OCI-LY7 (cell line): ENCODE measurements at regions not wholly inside any gene's neighbourhood (a gene's known extent, or its start where the extent isn't known, plus 50 kb on each side); places are given as distances from the start of the nearest gene placed in this dataset.

Experiments
- BruUV-seq: library from RNA; stranded (reverse); fragments of 400-500 nt; replicated peaks from 2 replicates; lab custom pipeline; 2021; lab: Mats Ljungman, UMichigan
- CTCF ChIA-PET: fragments of 300-600 bp; sonication (Branson Sonifier 250); formaldehyde crosslinking; loops from one replicate; lab custom pipeline; 2022; ENCODE audit warnings: antibody characterized with exemption; ENCODE audit not compliant: unreplicated experiment; lab: Charles Lee
- POLR2A ChIA-PET: fragments of 300-600 bp; sonication (Branson Sonifier 250); formaldehyde crosslinking; loops from one replicate; lab custom pipeline; 2022; ENCODE audit warnings: antibody characterized with exemption; lab: Charles Lee
- DNase-seq: peaks from one replicate; pipeline ENCODE4 v3.0.0-alpha.2; 2015; ENCODE audit warnings: low spot score
- H2AFZ ChIP-seq: fragments of 200-600 bp; sonication (generic), shearing (Covaris generic); 2 replicates; pipeline ENCODE4 v1.6.1; 2014; ENCODE audit warnings: mild to moderate bottlenecking, antibody characterized with exemption, low read length, moderate library complexity
- H3K27ac ChIP-seq: fragments of 200-600 bp; sonication (generic); 2 replicates; pipeline ENCODE4 v1.5.1; 2014; ENCODE audit warnings: mixed run types, low read depth, mild to moderate bottlenecking, moderate library complexity, low read length, inconsistent platforms; ENCODE audit not compliant: poor library complexity, severe bottlenecking
- H3K36me3 ChIP-seq: fragments of 200-600 bp; sonication (generic); 2 replicates; pipeline ENCODE4 v1.6.1; 2014; ENCODE audit warnings: mild to moderate bottlenecking, antibody characterized with exemption, low read length, moderate library complexity, mixed read lengths; ENCODE audit not compliant: insufficient read depth
- H3K4me1 ChIP-seq: fragments of 200-600 bp; sonication (generic); 2 replicates; pipeline ENCODE4 v1.5.1; 2014; ENCODE audit warnings: mild to moderate bottlenecking, low read length; ENCODE audit not compliant: insufficient read depth, poor library complexity, severe bottlenecking
- H3K4me2 ChIP-seq: fragments of 200-600 bp; sonication (generic); 2 replicates; pipeline ENCODE4 v1.6.1; 2014; ENCODE audit warnings: mild to moderate bottlenecking, low read length
- H3K4me3 ChIP-seq: fragments of 200-600 bp; sonication (generic); 2 replicates; pipeline ENCODE4 v1.5.1; 2014; ENCODE audit warnings: mild to moderate bottlenecking, low read depth, low read length; ENCODE audit not compliant: poor library complexity, severe bottlenecking
- H3K79me2 ChIP-seq: fragments of 200-600 bp; sonication (generic); 2 replicates; pipeline ENCODE4 v1.6.1; 2016; ENCODE audit warnings: low read depth, mild to moderate bottlenecking, low read length, moderate library complexity, mixed read lengths; ENCODE audit not compliant: insufficient read depth
- H3K9me2 ChIP-seq: fragments of 200-600 bp; sonication (generic); 2 replicates; pipeline ENCODE4 v1.6.1; 2016; ENCODE audit warnings: mild to moderate bottlenecking, low read length, mixed read lengths; ENCODE audit not compliant: insufficient read depth
- H3K9me3 ChIP-seq: fragments of 200-600 bp; sonication (generic); 2 replicates; pipeline ENCODE4 v1.6.1; 2014; ENCODE audit warnings: mild to moderate bottlenecking, mixed run types, low read length, mixed read lengths
- H4K20me1 ChIP-seq: fragments of 200-600 bp; sonication (generic); 2 replicates; pipeline ENCODE4 v1.6.1; 2014; ENCODE audit warnings: mild to moderate bottlenecking, antibody characterized with exemption, low read length, moderate library complexity, mixed read lengths; ENCODE audit not compliant: insufficient read depth
- EZH2phosphoT487 ChIP-seq: fragments of 200-600 bp; sonication (generic); IDR thresholded peaks from 2 replicates; pipeline ENCODE4 v1.6.1; 2018; ENCODE audit warnings: low read depth, borderline replicate concordance, mild to moderate bottlenecking, mixed run types, antibody characterized with exemption, low read length, moderate library complexity, mixed read lengths
- intact Hi-C: fragments of 100-400 bp; cut with micrococcal nuclease; formaldehyde crosslinking; loops from one replicate; pipeline ENCODE4 v1.10.0; 2022; ENCODE audit not compliant: unreplicated experiment
- TF ChIP-seq, protein P1 (sequence below): fragments of 200-600 bp; sonication (generic); conservative IDR thresholded peaks from 2 replicates; pipeline ENCODE4 v1.5.1; 2014; ENCODE audit warnings: mild to moderate bottlenecking, antibody characterized with exemption, low read length, moderate library complexity, mixed read lengths

- Histone ChIP-seq H3K36me3 (no peaks in the 10 kb centered on the region), H2AFZ (no peak overlapping the region), H3K79me2 (no peaks in the 10 kb centered on the region), H3K9me2 (no peaks in the 10 kb centered on the region), H4K20me1 (no peaks in the 10 kb centered on the region), H3K9me3 (no peaks in the 10 kb centered on the region), H3K4me2 (no peak overlapping the region), H3K27ac (no peak overlapping the region), H3K4me3 (no peak overlapping the region), H3K4me1 (no peaks in the 10 kb centered on the region)
- ChIA-PET CTCF (no interaction called here), POLR2A (no interaction called here)
- TF ChIP-seq, protein P1, sequence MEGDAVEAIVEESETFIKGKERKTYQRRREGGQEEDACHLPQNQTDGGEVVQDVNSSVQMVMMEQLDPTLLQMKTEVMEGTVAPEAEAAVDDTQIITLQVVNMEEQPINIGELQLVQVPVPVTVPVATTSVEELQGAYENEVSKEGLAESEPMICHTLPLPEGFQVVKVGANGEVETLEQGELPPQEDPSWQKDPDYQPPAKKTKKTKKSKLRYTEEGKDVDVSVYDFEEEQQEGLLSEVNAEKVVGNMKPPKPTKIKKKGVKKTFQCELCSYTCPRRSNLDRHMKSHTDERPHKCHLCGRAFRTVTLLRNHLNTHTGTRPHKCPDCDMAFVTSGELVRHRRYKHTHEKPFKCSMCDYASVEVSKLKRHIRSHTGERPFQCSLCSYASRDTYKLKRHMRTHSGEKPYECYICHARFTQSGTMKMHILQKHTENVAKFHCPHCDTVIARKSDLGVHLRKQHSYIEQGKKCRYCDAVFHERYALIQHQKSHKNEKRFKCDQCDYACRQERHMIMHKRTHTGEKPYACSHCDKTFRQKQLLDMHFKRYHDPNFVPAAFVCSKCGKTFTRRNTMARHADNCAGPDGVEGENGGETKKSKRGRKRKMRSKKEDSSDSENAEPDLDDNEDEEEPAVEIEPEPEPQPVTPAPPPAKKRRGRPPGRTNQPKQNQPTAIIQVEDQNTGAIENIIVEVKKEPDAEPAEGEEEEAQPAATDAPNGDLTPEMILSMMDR, result no peak
- no peak for TF ChIP-seq EZH2phosphoT487
- BruUV-seq, result no TSS peak
- intact Hi-C loops, result no loop called here
- no peak for DNase-seq
Observed at GRCh38 chr4:80145739-80146138, 51.6 kb upstream of the PRDM8 start.

DNA sequence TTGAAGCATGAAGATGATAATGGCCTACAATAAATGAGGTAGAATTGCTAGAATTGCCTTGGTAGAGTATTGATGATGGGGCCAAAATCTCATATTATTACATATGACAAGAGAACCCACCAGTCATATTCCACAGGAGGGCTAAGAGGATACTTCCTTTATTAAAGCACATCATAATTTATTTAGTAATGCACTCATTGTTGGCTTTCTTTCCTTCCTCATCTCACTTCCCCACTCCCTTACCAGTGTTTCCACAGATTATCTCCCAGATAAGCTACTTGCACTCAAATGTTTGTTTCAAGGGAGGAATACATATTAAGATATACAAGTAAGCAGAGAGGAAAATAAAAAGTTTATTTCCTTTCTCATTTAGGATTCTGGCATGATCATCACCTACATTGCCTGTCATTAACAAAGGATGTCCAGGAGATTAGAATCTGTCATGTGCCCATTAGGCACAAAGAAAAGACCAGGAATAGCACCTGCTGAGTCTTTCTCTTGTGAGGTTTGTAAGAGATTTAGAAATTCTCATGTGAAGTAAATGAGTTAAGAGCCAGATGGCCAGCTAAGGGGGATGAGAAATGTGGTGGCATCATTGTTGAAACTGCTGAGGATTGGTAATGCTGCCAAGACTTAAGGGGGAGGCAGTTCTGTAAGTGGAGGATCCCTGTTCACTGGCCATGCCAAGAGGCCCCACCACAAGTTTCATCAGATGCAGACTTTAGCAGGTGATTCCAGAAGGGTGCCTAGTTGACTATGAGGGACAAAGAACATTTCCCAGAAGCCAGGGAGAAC lies 52.4 kb upstream of the PRDM8 start:
- Histone ChIP-seq H3K79me2 (no peaks in the 10 kb centered on the region), H3K4me3 (no peak overlapping the region), H2AFZ (no peak overlapping the region), H3K4me2 (no peak overlapping the region), H3K36me3 (no peaks in the 10 kb centered on the region), H3K27ac (no peak overlapping the region), H3K9me3 (no peaks in the 10 kb centered on the region), H4K20me1 (no peaks in the 10 kb centered on the region), H3K4me1 (no peaks in the 10 kb centered on the region), H3K9me2 (no peaks in the 10 kb centered on the region)
- BruUV-seq, result no TSS peak
- POLR2A ChIA-PET, result no interaction called here
- TF ChIP-seq, protein P1, result no peak
- TF ChIP-seq EZH2phosphoT487, result no peak
- intact Hi-C loops, result no loop called here
- CTCF ChIA-PET, result no interaction called here
- DNase-seq, result no peak

DNA sequence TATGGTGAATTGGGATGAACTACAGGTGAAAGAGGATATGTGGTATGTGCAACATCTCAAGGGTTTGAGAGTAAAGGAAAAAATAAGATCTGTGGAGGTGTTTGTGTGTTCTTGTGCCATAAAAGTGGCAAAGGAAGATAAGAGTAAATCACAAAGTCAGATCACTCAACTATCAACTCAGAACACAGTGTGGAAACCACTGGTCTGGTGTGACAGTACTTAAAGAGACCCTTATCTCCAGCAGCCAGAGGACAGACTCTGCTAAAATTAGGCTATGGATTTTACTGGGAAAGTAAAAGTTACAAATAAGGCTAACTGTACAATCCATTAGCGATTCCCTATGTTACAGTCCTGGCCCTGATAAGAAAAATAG lies 54.0 kb upstream of the PRDM8 start:
- H3K79me2 ChIP-seq, result no peaks in the 10 kb centered on the region
- POLR2A ChIA-PET, result no interaction called here

More for the DNA sequence above, 54.0 kb upstream of the PRDM8 start:
- intact Hi-C loops, result no loop called here
- Histone ChIP-seq H3K9me2 (no peaks in the 10 kb centered on the region), H3K4me3 (no peak overlapping the region), H3K4me1 (no peaks in the 10 kb centered on the region), H3K36me3 (no peaks in the 10 kb centered on the region), H3K9me3 (no peaks in the 10 kb centered on the region), H3K4me2 (no peak overlapping the region), H3K27ac (no peak overlapping the region), H4K20me1 (no peaks in the 10 kb centered on the region), H2AFZ (no peak overlapping the region)
- CTCF ChIA-PET, result no interaction called here
- no peak for DNase-seq
- BruUV-seq, result no TSS peak
- TF ChIP-seq, protein P1, result no peak
- no peak for TF ChIP-seq EZH2phosphoT487
